ENCODE measurements at regions not wholly inside any gene's neighbourhood (a gene's known extent, or its start where the extent isn't known, plus 50 kb on each side); places are given as distances from the start of the nearest gene placed in this dataset.

- Mint-ChIP-seq H3K9me3 (ENCODE audit: unreplicated experiment) (no peaks in the 10 kb centered on the region), H3K27me3 (ENCODE audit: insufficient read depth, unreplicated experiment) (peaks cover 28% of the 10 kb centered on the region), H3K36me3 (ENCODE audit: insufficient read depth, unreplicated experiment) (no peaks in the 10 kb centered on the region), H3K4me3 (ENCODE audit: unreplicated experiment) (no peak overlapping the region), H3K4me1 (ENCODE audit: low read depth, unreplicated experiment) (no peaks in the 10 kb centered on the region), H3K27ac (ENCODE audit: unreplicated experiment) (no peak overlapping the region)
- no peaks in the 10 kb centered on the region for H3K36me3 ChIP-seq (ENCODE audit: control insufficient read depth, insufficient read depth, low read length)
- H3K9me3 ChIP-seq: no peaks in the 10 kb centered on the region
- no peak overlapping the region for H3K4me3 ChIP-seq (ENCODE audit: low read depth, low read length)
- intact Hi-C loops (cut with micrococcal nuclease; ENCODE audit: unreplicated experiment): loop anchor here (1.0 to 5.0 kb wide), 7 partner anchors 65 to 859 kb away; partner anchors contain the start of gene BLID
- CTCF ChIA-PET: interaction anchor here (0.5 to 2.4 kb wide), 12 partner anchors 9 to 1861 kb away, joined by 3 to 19 read pairs (median 5); no protein-coding TSS in a partner anchor
- no peaks in the 10 kb centered on the region for H3K4me1 ChIP-seq
- H3K27me3 ChIP-seq (replicated peaks; ENCODE audit: control insufficient read depth, insufficient read depth, low read length): no peaks in the 10 kb centered on the region; the same call in 1 of the 2 replicates
- TF ChIP-seq CTCF (IDR thresholded peaks at IDR 0.05; ENCODE audit: insufficient read depth in 1 of 2, low read depth in 1 of 2, low read length in 1 of 2, severe bottlenecking in 1 of 2, unreplicated experiment in 1 of 2): peak; percentile 94 to 98
- no TSS peak for BruUV-seq (replicated peaks)
- POLR2A ChIA-PET: interaction anchor here (0.5 kb wide), 1 partner anchor 143 kb away, joined by 4 read pairs; no protein-coding TSS in a partner anchor
- peak; percentile 76 to 86 for DNase-seq
Measured at GRCh38 chr11:122505304-122506006, 150.1 kb upstream of the UBASH3B start.

DNA sequence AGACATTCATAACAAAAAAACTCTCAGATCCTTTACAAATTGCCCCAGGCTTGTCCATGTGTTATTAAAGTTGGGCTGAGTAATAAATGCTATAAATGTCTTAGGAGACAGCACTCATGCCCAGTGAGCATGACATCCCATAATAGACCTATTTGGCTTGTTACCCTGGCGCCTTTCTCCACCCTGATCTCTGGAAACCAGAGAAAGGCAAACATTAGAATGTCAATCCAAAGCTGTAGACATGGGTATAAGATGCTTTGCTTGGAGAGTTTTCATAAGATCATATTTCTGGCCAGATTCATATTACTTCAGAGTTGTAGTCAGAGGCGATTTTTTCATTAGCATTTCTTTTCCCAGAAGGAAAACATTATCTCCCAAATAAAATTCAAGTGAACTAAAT is 161.3 kb upstream of the UBASH3B start:
- H3K4me1 Mint-ChIP-seq (ENCODE audit: low read depth, unreplicated experiment): no peaks in the 10 kb centered on the region
- no TSS peak for BruUV-seq (replicated peaks)
- peaks cover 9% of the 10 kb centered on the region for H3K27me3 Mint-ChIP-seq (ENCODE audit: insufficient read depth, unreplicated experiment)
- no peak overlapping the region for H3K27ac Mint-ChIP-seq (ENCODE audit: unreplicated experiment)
- CTCF ChIA-PET: no interaction called here
- Histone ChIP-seq H3K9me3 (no peaks in the 10 kb centered on the region), H3K4me3 (ENCODE audit: low read depth, low read length) (no peak overlapping the region), H3K4me1 (no peaks in the 10 kb centered on the region), H3K27me3 (replicated peaks; ENCODE audit: control insufficient read depth, insufficient read depth, low read length) (no peaks in the 10 kb centered on the region), H3K36me3 (ENCODE audit: control insufficient read depth, insufficient read depth, low read length) (no peaks in the 10 kb centered on the region)
- no peaks in the 10 kb centered on the region for H3K36me3 Mint-ChIP-seq (ENCODE audit: insufficient read depth, unreplicated experiment)
- TF ChIP-seq CTCF (IDR thresholded peaks at IDR 0.05; ENCODE audit: insufficient read depth in 1 of 2, low read depth in 1 of 2, low read length in 1 of 2, severe bottlenecking in 1 of 2, unreplicated experiment in 1 of 2): no peak
- DNase-seq: no peak
- H3K9me3 Mint-ChIP-seq (ENCODE audit: unreplicated experiment): no peaks in the 10 kb centered on the region
- H3K4me3 Mint-ChIP-seq (ENCODE audit: unreplicated experiment): no peak overlapping the region
- POLR2A ChIA-PET: no interaction called here
- intact Hi-C loops (cut with micrococcal nuclease; ENCODE audit: unreplicated experiment): no loop called here

- H3K36me3 Mint-ChIP-seq (ENCODE audit: insufficient read depth, unreplicated experiment): no peaks in the 10 kb centered on the region
- Histone ChIP-seq H3K9me3 (no peaks in the 10 kb centered on the region), H3K4me1 (no peaks in the 10 kb centered on the region), H3K27me3 (replicated peaks; ENCODE audit: control insufficient read depth, insufficient read depth, low read length) (no peaks in the 10 kb centered on the region), H3K36me3 (ENCODE audit: control insufficient read depth, insufficient read depth, low read length) (no peaks in the 10 kb centered on the region), H3K4me3 (ENCODE audit: low read depth, low read length) (no peak overlapping the region)
- ChIA-PET CTCF (no interaction called here), POLR2A (no interaction called here)
- H3K27me3 Mint-ChIP-seq (ENCODE audit: insufficient read depth, unreplicated experiment): peaks cover 16% of the 10 kb centered on the region
- intact Hi-C loops (cut with micrococcal nuclease; ENCODE audit: unreplicated experiment): no loop called here
- no peak for DNase-seq
- no peaks in the 10 kb centered on the region for H3K4me1 Mint-ChIP-seq (ENCODE audit: low read depth, unreplicated experiment)
- no TSS peak for BruUV-seq (replicated peaks)
- no peak for TF ChIP-seq CTCF (IDR thresholded peaks at IDR 0.05; ENCODE audit: insufficient read depth in 1 of 2, low read depth in 1 of 2, low read length in 1 of 2, severe bottlenecking in 1 of 2, unreplicated experiment in 1 of 2)
- no peak overlapping the region for H3K4me3 Mint-ChIP-seq (ENCODE audit: unreplicated experiment)
- no peak overlapping the region for H3K27ac Mint-ChIP-seq (ENCODE audit: unreplicated experiment)
- H3K9me3 Mint-ChIP-seq (ENCODE audit: unreplicated experiment): no peaks in the 10 kb centered on the region
Measured at GRCh38 chr11:122491509-122491908, 164.0 kb upstream of the UBASH3B start.

Data from Caco-2 (cell line).